ENCODE measurements at regions not wholly inside any gene's neighbourhood (a gene's known extent, or its start where the extent isn't known, plus 50 kb on each side); places are given as distances from the start of the nearest gene placed in this dataset.
A peak's percentile ranks its signal among the peaks of the same experiment; 100 is the strongest.

GRCh38 chr17:36869856-36870719 is 67.2 kb upstream of the LHX1 start:
- Histone ChIP-seq H3K23ac (ENCODE audit: low read length in 2 of 2) (no peak overlapping the region), H2AK5ac (ENCODE audit: low read length, severe bottlenecking) (no peak overlapping the region), H3K36me3 (ENCODE audit: control insufficient read depth in 1 of 2, insufficient read depth in 2 of 2, low read depth in 1 of 2, low read length in 2 of 2) (no peaks in the 10 kb centered on the region), H2BK120ac (ENCODE audit: low read depth, low read length) (no peak overlapping the region), H3K79me1 (replicated peaks; ENCODE audit: low read length, poor library complexity, severe bottlenecking) (no peaks in the 10 kb centered on the region), H2BK5ac (ENCODE audit: low read depth, low read length, poor library complexity, severe bottlenecking) (no peak overlapping the region), H3K4me2 (ENCODE audit: low read length, poor library complexity, severe bottlenecking) (no peak overlapping the region), H2BK12ac (ENCODE audit: low read length in 2 of 2) (no peak overlapping the region), H3K27ac (ENCODE audit: low read length, poor library complexity, severe bottlenecking) (no peak overlapping the region), H2BK15ac (ENCODE audit: low read depth, poor library complexity, severe bottlenecking) (no peak overlapping the region), H3K14ac (ENCODE audit: low read length in 2 of 2) (no peak overlapping the region), H2AFZ (ENCODE audit: low read depth, low read length) (no peak overlapping the region), H3K9ac (ENCODE audit: low read length) (no peak overlapping the region), H4K8ac (ENCODE audit: low read length) (no peak overlapping the region), H3K4ac (ENCODE audit: low read depth in 1 of 2, low read length in 2 of 2) (no peak overlapping the region), H3K4me1 (ENCODE audit: control insufficient read depth, insufficient read depth, low read depth, low read length) (peaks cover 3% of the 10 kb centered on the region), H3K4me3 (ENCODE audit: insufficient read depth in 1 of 2, low read depth in 1 of 2, low read length in 2 of 2) (no peak overlapping the region), H3K9me3 (ENCODE audit: control insufficient read depth, low read length) (no peaks in the 10 kb centered on the region), H3K27me3 (ENCODE audit: control insufficient read depth in 1 of 2, insufficient read depth in 1 of 2, low read length in 2 of 2) (peaks cover 18 to 48% of the 10 kb centered on the region in 2 experiments), H4K91ac (ENCODE audit: low read length) (no peak overlapping the region), H3K18ac (ENCODE audit: low read depth in 1 of 2, low read length in 2 of 2) (no peak overlapping the region)
- WGBS: 72% methylated on average over 16 of the region's 18 CpGs
- peak; percentile 37 for DNase-seq

DNA sequence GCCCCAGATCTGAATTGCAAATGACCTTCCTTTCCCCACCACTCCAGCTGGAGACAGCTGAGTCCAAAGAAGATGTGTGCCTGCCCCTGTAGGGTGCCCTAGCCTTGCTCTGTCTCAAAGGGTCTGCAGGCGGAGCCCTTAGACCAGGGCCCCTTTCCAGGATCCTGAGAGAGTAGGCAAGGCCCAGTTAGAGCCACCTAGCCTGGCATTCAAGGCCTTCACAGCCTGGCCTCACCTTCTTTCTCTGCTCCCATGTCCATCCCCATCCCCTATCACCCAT is 66.6 kb upstream of the LHX1 start:
- Histone ChIP-seq H3K4ac (ENCODE audit: low read depth in 1 of 2, low read length in 2 of 2) (no peak overlapping the region), H3K36me3 (ENCODE audit: control insufficient read depth in 1 of 2, insufficient read depth in 2 of 2, low read depth in 1 of 2, low read length in 2 of 2) (no peaks in the 10 kb centered on the region), H2BK15ac (ENCODE audit: low read depth, poor library complexity, severe bottlenecking) (no peak overlapping the region), H3K27ac (ENCODE audit: low read length, poor library complexity, severe bottlenecking) (no peak overlapping the region), H2BK5ac (ENCODE audit: low read depth, low read length, poor library complexity, severe bottlenecking) (no peak overlapping the region), H3K4me1 (ENCODE audit: control insufficient read depth, insufficient read depth, low read depth, low read length) (peaks cover 3% of the 10 kb centered on the region), H3K9ac (ENCODE audit: low read length) (no peak overlapping the region), H3K9me3 (ENCODE audit: control insufficient read depth, low read length) (no peaks in the 10 kb centered on the region), H2BK120ac (ENCODE audit: low read depth, low read length) (no peak overlapping the region), H3K27me3 (ENCODE audit: control insufficient read depth in 1 of 2, insufficient read depth in 1 of 2, low read length in 2 of 2) (peaks cover 18 to 45% of the 10 kb centered on the region in 2 experiments), H3K79me1 (replicated peaks; ENCODE audit: low read length, poor library complexity, severe bottlenecking) (no peaks in the 10 kb centered on the region), H2AFZ (ENCODE audit: low read depth, low read length) (no peak overlapping the region), H3K23ac (ENCODE audit: low read length in 2 of 2) (no peak overlapping the region), H3K14ac (ENCODE audit: low read length in 2 of 2) (no peak overlapping the region), H3K4me2 (ENCODE audit: low read length, poor library complexity, severe bottlenecking) (no peak overlapping the region), H3K18ac (ENCODE audit: low read depth in 1 of 2, low read length in 2 of 2) (no peak overlapping the region), H2AK5ac (ENCODE audit: low read length, severe bottlenecking) (no peak overlapping the region), H4K91ac (ENCODE audit: low read length) (no peak overlapping the region), H3K4me3 (ENCODE audit: insufficient read depth in 1 of 2, low read depth in 1 of 2, low read length in 2 of 2) (no peak overlapping the region), H4K8ac (ENCODE audit: low read length) (no peak overlapping the region), H2BK12ac (ENCODE audit: low read length in 2 of 2) (no peak overlapping the region)
- no peak for DNase-seq
- 92% methylated on average over 1 of the region's 1 CpG for WGBS

DNA sequence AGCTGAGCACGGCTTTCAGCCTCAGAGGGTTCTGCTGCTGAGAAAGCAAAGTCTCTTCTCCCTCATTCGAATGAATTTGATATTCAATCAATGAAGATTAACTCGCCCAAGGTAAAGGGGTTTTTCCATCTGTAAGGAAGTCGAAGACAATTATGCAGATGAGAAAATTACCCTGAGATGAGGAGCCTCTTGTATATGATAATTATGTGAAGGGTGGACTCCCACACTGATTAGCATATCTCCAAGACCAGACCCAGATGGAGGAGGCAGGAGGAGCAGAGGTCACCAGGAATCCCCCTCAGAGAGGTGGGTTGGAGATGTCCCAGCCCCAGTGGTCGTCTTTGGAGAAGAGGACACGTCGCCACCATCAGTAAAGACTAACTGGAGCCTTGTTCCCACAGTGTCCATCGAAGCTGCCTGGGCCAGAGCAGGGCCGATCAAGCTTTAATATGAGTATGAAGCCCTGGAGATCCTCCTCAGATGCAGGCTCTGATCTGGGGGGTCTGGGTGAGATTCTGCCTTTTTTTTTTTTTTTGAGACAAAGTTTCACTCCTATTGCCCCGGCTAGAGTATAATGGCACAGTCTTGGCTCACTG is 61.5 kb upstream of the LHX1 start:
- Histone ChIP-seq H3K79me1 (replicated peaks; ENCODE audit: low read length, poor library complexity, severe bottlenecking) (no peaks in the 10 kb centered on the region), H3K36me3 (ENCODE audit: control insufficient read depth in 1 of 2, insufficient read depth in 2 of 2, low read depth in 1 of 2, low read length in 2 of 2) (no peaks in the 10 kb centered on the region), H3K9ac (ENCODE audit: low read length) (no peak overlapping the region), H4K91ac (ENCODE audit: low read length) (no peak overlapping the region), H2AK5ac (ENCODE audit: low read length, severe bottlenecking) (no peak overlapping the region), H3K23ac (ENCODE audit: low read length in 2 of 2) (no peak overlapping the region), H3K4me3 (ENCODE audit: insufficient read depth in 1 of 2, low read depth in 1 of 2, low read length in 2 of 2) (no peak overlapping the region), H2BK5ac (ENCODE audit: low read depth, low read length, poor library complexity, severe bottlenecking) (no peak overlapping the region), H3K4me2 (ENCODE audit: low read length, poor library complexity, severe bottlenecking) (no peak overlapping the region), H3K9me3 (ENCODE audit: control insufficient read depth, low read length) (peaks cover 2% of the 10 kb centered on the region), H2BK12ac (ENCODE audit: low read length in 2 of 2) (no peak overlapping the region), H2AFZ (ENCODE audit: low read depth, low read length) (no peak overlapping the region), H3K27me3 (ENCODE audit: control insufficient read depth in 1 of 2, insufficient read depth in 1 of 2, low read length in 2 of 2) (peaks cover 17 to 43% of the 10 kb centered on the region in 2 experiments), H2BK120ac (ENCODE audit: low read depth, low read length) (no peak overlapping the region), H3K27ac (ENCODE audit: low read length, poor library complexity, severe bottlenecking) (no peak overlapping the region), H3K18ac (ENCODE audit: low read depth in 1 of 2, low read length in 2 of 2) (no peak overlapping the region), H4K8ac (ENCODE audit: low read length) (no peak overlapping the region), H3K4ac (ENCODE audit: low read depth in 1 of 2, low read length in 2 of 2) (no peak overlapping the region), H3K14ac (ENCODE audit: low read length in 2 of 2) (no peak overlapping the region), H2BK15ac (ENCODE audit: low read depth, poor library complexity, severe bottlenecking) (no peak overlapping the region), H3K4me1 (ENCODE audit: control insufficient read depth, insufficient read depth, low read depth, low read length) (no peaks in the 10 kb centered on the region)
- no peak for DNase-seq
- 89% methylated on average over 10 of the region's 10 CpGs for WGBS

- no peak overlapping the region for H3K27ac ChIP-seq (ENCODE audit: low read length, poor library complexity, severe bottlenecking)
- H3K18ac ChIP-seq (ENCODE audit: low read depth in 1 of 2, low read length in 2 of 2): no peak overlapping the region
- no peak overlapping the region for H2BK120ac ChIP-seq (ENCODE audit: low read depth, low read length)
- no peak overlapping the region for H2AFZ ChIP-seq (ENCODE audit: low read depth, low read length)
- H4K8ac ChIP-seq (ENCODE audit: low read length): no peak overlapping the region
- H3K27me3 ChIP-seq (ENCODE audit: control insufficient read depth in 1 of 2, insufficient read depth in 1 of 2, low read length in 2 of 2): peaks cover 20 to 45% of the 10 kb centered on the region in 2 experiments
- H3K4me2 ChIP-seq (ENCODE audit: low read length, poor library complexity, severe bottlenecking): no peak overlapping the region
- no peak overlapping the region for H3K4ac ChIP-seq (ENCODE audit: low read depth in 1 of 2, low read length in 2 of 2)
- H3K4me3 ChIP-seq (ENCODE audit: insufficient read depth in 1 of 2, low read depth in 1 of 2, low read length in 2 of 2): no peak overlapping the region
- no peak overlapping the region for H3K23ac ChIP-seq (ENCODE audit: low read length in 2 of 2)
- H2BK15ac ChIP-seq (ENCODE audit: low read depth, poor library complexity, severe bottlenecking): no peak overlapping the region
- H4K91ac ChIP-seq (ENCODE audit: low read length): no peak overlapping the region
- 88% methylated on average over 4 of the region's 4 CpGs for WGBS
- H3K14ac ChIP-seq (ENCODE audit: low read length in 2 of 2): no peak overlapping the region
- H2BK12ac ChIP-seq (ENCODE audit: low read length in 2 of 2): no peak overlapping the region
- no peaks in the 10 kb centered on the region for H3K4me1 ChIP-seq (ENCODE audit: control insufficient read depth, insufficient read depth, low read depth, low read length)
- no peaks in the 10 kb centered on the region for H3K79me1 ChIP-seq (replicated peaks; ENCODE audit: low read length, poor library complexity, severe bottlenecking)
- no peak overlapping the region for H2AK5ac ChIP-seq (ENCODE audit: low read length, severe bottlenecking)
- H3K9me3 ChIP-seq (ENCODE audit: control insufficient read depth, low read length): peaks cover 14% of the 10 kb centered on the region
- no peaks in the 10 kb centered on the region for H3K36me3 ChIP-seq (ENCODE audit: control insufficient read depth in 1 of 2, insufficient read depth in 2 of 2, low read depth in 1 of 2, low read length in 2 of 2)
- DNase-seq: no peak
- no peak overlapping the region for H3K9ac ChIP-seq (ENCODE audit: low read length)
- no peak overlapping the region for H2BK5ac ChIP-seq (ENCODE audit: low read depth, low read length, poor library complexity, severe bottlenecking)
These were observed 60.3 kb upstream of the LHX1 start for GRCh38 chr17:36876966-36877365.
